ENCODE measurements at regions not wholly inside any gene's neighbourhood (a gene's known extent, or its start where the extent isn't known, plus 50 kb on each side); places are given as distances from the start of the nearest gene placed in this dataset.

DNA sequence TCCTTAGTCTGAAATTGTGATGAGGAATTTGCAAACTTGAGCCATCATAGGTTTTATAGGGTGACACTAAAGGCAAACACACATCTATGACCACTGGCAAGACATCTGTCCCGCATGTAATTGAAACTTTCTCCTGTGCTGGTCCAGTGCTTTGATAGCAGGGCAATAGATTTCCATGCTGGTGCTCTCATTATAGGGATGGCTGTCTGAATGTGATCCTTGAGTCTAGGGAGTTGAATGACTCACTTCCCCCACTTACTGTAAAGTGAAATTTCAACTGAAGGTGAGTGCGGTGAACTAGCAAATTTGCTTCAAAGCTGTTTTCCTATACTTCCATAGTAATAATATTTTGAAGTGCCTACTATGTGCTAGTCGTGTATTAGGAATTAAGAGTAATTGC, 1630.0 kb downstream of the STIM2 start:
- H3K4me2 ChIP-seq (ENCODE audit: control insufficient read depth, insufficient read depth): no peak overlapping the region
- H3K9me3 ChIP-seq (replicated peaks; ENCODE audit: control insufficient read depth, insufficient read depth, low read length): no peaks in the 10 kb centered on the region
- SMC1A ChIA-PET (ENCODE audit: uncharacterized antibody, unreplicated experiment): interaction anchor here (1.6 kb wide), 1 partner anchor 43 kb away, joined by 3 read pairs; no protein-coding TSS in a partner anchor
- no peaks in the 10 kb centered on the region for H3K27me3 ChIP-seq (replicated peaks in 1 of 2; ENCODE audit: control insufficient read depth in 2 of 2, insufficient read depth in 2 of 2, low read length in 1 of 2)
- H3K4me1 ChIP-seq (ENCODE audit: control insufficient read depth, insufficient read depth, low read length): no peaks in the 10 kb centered on the region
- POLR2A ChIA-PET: no interaction called here
- RAD21 ChIA-PET (ENCODE audit: unreplicated experiment): no interaction called here
- H3K79me2 ChIP-seq (ENCODE audit: control insufficient read depth, insufficient read depth, low read length): no peaks in the 10 kb centered on the region
- no peak for TF ChIP-seq ETV6 (conservative IDR thresholded peaks at IDR 0.05 in 1 of 2, IDR thresholded peaks at IDR 0.05 in 1 of 2; ENCODE audit: borderline replicate concordance in 1 of 2, low read depth in 1 of 2)
- no peak for TF ChIP-seq MTA3 (IDR thresholded peaks at IDR 0.05; ENCODE audit: borderline replicate concordance, low read length)
- no TSS peak for BruUV-seq (replicated peaks)
- intact Hi-C loops (cut with micrococcal nuclease; ENCODE audit: unreplicated experiment): no loop called here
- no peak overlapping the region for H3K4me3 ChIP-seq
- CTCF ChIA-PET: no interaction called here
- 55% methylated on average over 3 of the region's 3 CpGs for WGBS (ENCODE audit: insufficient coverage, insufficient replicate concordance, low lambda C conversion rate, missing lambda C conversion rate)
- DNase-seq (ENCODE audit: low read depth, low spot score) (no peak), ATAC-seq (no peak), FAIRE-seq (no peak)
- no peaks in the 10 kb centered on the region for H3K36me3 ChIP-seq (ENCODE audit: control insufficient read depth in 2 of 2, insufficient read depth in 2 of 2, low read length in 1 of 2)
- H4K20me1 ChIP-seq (ENCODE audit: control insufficient read depth, insufficient read depth): no peaks in the 10 kb centered on the region
- H3K27ac ChIP-seq (ENCODE audit: control insufficient read depth, insufficient read depth): no peak overlapping the region
- no peak overlapping the region for H3K9ac ChIP-seq (ENCODE audit: control insufficient read depth, insufficient read depth, low read length)
- no peak overlapping the region for H2AFZ ChIP-seq (ENCODE audit: control insufficient read depth, low read depth, low read length)
- in situ Hi-C loops (cut with MboI): no loop called here

DNA sequence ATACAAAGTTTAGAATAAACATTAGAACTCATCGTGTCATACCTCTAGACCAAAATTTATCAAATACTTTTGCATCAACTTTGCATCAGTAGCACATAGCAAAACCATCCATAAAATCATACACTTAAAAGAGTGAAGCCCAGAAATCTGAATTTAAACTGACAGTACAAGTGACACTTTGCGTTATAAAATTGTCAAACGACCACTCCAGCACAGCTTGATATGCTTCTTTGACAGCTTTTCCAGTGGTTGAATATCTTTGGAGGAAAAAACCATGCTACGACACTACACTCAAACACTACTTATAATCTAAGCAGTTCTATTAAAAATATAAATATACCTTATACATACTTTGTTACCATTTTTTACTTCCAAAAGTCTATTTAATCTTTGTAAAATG, 1644.4 kb downstream of the STIM2 start:
- intact Hi-C loops (cut with micrococcal nuclease; ENCODE audit: unreplicated experiment) (no loop called here), in situ Hi-C loops (cut with MboI) (no loop called here)
- FAIRE-seq (no peak), DNase-seq (ENCODE audit: low read depth, low spot score) (no peak), ATAC-seq (no peak)
- Histone ChIP-seq H4K20me1 (ENCODE audit: control insufficient read depth, insufficient read depth) (no peaks in the 10 kb centered on the region), H2AFZ (ENCODE audit: control insufficient read depth, low read depth, low read length) (no peak overlapping the region), H3K4me2 (ENCODE audit: control insufficient read depth, insufficient read depth) (no peak overlapping the region), H3K36me3 (ENCODE audit: control insufficient read depth in 2 of 2, insufficient read depth in 2 of 2, low read length in 1 of 2) (no peaks in the 10 kb centered on the region), H3K27ac (ENCODE audit: control insufficient read depth, insufficient read depth) (no peak overlapping the region), H3K27me3 (replicated peaks in 1 of 2; ENCODE audit: control insufficient read depth in 2 of 2, insufficient read depth in 2 of 2, low read length in 1 of 2) (no peaks in the 10 kb centered on the region), H3K9ac (ENCODE audit: control insufficient read depth, insufficient read depth, low read length) (no peak overlapping the region), H3K79me2 (ENCODE audit: control insufficient read depth, insufficient read depth, low read length) (no peaks in the 10 kb centered on the region), H3K4me1 (ENCODE audit: control insufficient read depth, insufficient read depth, low read length) (no peaks in the 10 kb centered on the region), H3K4me3 (no peak overlapping the region), H3K9me3 (replicated peaks; ENCODE audit: control insufficient read depth, insufficient read depth, low read length) (no peaks in the 10 kb centered on the region)
- no peak for TF ChIP-seq TBL1XR1 (IDR thresholded peaks at IDR 0.05; ENCODE audit: low read depth, low read length)
- TF ChIP-seq NRF1 (conservative IDR thresholded peaks at IDR 0.05; ENCODE audit: low read depth, low read length): no peak
- TF ChIP-seq, protein P1, sequence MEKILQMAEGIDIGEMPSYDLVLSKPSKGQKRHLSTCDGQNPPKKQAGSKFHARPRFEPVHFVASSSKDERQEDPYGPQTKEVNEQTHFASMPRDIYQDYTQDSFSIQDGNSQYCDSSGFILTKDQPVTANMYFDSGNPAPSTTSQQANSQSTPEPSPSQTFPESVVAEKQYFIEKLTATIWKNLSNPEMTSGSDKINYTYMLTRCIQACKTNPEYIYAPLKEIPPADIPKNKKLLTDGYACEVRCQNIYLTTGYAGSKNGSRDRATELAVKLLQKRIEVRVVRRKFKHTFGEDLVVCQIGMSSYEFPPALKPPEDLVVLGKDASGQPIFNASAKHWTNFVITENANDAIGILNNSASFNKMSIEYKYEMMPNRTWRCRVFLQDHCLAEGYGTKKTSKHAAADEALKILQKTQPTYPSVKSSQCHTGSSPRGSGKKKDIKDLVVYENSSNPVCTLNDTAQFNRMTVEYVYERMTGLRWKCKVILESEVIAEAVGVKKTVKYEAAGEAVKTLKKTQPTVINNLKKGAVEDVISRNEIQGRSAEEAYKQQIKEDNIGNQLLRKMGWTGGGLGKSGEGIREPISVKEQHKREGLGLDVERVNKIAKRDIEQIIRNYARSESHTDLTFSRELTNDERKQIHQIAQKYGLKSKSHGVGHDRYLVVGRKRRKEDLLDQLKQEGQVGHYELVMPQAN (conservative IDR thresholded peaks at IDR 0.05): no peak
- TF ChIP-seq, protein P2, sequence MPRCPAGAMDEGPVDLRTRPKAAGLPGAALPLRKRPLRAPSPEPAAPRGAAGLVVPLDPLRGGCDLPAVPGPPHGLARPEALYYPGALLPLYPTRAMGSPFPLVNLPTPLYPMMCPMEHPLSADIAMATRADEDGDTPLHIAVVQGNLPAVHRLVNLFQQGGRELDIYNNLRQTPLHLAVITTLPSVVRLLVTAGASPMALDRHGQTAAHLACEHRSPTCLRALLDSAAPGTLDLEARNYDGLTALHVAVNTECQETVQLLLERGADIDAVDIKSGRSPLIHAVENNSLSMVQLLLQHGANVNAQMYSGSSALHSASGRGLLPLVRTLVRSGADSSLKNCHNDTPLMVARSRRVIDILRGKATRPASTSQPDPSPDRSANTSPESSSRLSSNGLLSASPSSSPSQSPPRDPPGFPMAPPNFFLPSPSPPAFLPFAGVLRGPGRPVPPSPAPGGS (IDR thresholded peaks at IDR 0.05; ENCODE audit: borderline replicate concordance, insufficient read depth, low read depth, low read length, poor library complexity, severe bottlenecking): no peak
- TF ChIP-seq WRNIP1 (IDR thresholded peaks at IDR 0.05; ENCODE audit: borderline replicate concordance, low read depth, low read length): no peak
- ChIA-PET CTCF (no interaction called here), POLR2A (interaction anchor here (0.5 kb wide), 1 partner anchor 105 kb away, joined by 4 read pairs; no protein-coding TSS in a partner anchor), RAD21 (ENCODE audit: unreplicated experiment) (no interaction called here), SMC1A (ENCODE audit: uncharacterized antibody, unreplicated experiment) (no interaction called here)
- no TSS peak for BruUV-seq (replicated peaks)
- WGBS (ENCODE audit: insufficient coverage, insufficient replicate concordance, low lambda C conversion rate, missing lambda C conversion rate): 34% methylated on average over 4 of the region's 4 CpGs

All from GM12878 (cell line).